KMS-11 (cell line): ENCODE measurements at regions not wholly inside any gene's neighbourhood (a gene's known extent, or its start where the extent isn't known, plus 50 kb on each side); places are given as distances from the start of the nearest gene placed in this dataset.

Experiments
- H2AFZ ChIP-seq: fragments of 200-600 bp; sonication (generic); 2 replicates; pipeline ENCODE4 v1.6.1; 2016; ENCODE audit warnings: antibody characterized with exemption, mixed run types, low read depth
- H3K27ac ChIP-seq: fragments of 200-600 bp; sonication (generic); 2 replicates; pipeline ENCODE4 v1.6.1; 2016; ENCODE audit warnings: mild to moderate bottlenecking, mixed run types
- H3K27me3 ChIP-seq: fragments of 200-600 bp; sonication (generic); 2 replicates; pipeline ENCODE4 v1.6.1; 2017; ENCODE audit warnings: mild to moderate bottlenecking, low read depth, mixed run types, moderate library complexity; ENCODE audit not compliant: insufficient read depth
- H3K36me3 ChIP-seq: fragments of 200-600 bp; sonication (generic); 2 replicates; pipeline ENCODE4 v1.6.1; 2017; ENCODE audit warnings: mild to moderate bottlenecking, mixed run types; ENCODE audit not compliant: insufficient read depth
- H3K4me1 ChIP-seq: fragments of 200-600 bp; sonication (generic); 2 replicates; pipeline ENCODE4 v1.6.1; 2016; ENCODE audit warnings: mild to moderate bottlenecking, low read depth, mixed run types; ENCODE audit not compliant: poor library complexity, severe bottlenecking
- H3K4me2 ChIP-seq: fragments of 200-600 bp; sonication (generic); 2 replicates; pipeline ENCODE4 v1.7.0; 2016; ENCODE audit warnings: mild to moderate bottlenecking, mixed run types
- H3K4me3 ChIP-seq: fragments of 200-600 bp; sonication (generic); IDR thresholded peaks from 2 replicates; pipeline ENCODE4 v1.6.1; 2017; ENCODE audit warnings: low read depth, low read length, mixed read lengths; ENCODE audit not compliant: insufficient read depth
- H3K79me2 ChIP-seq: fragments of 200-600 bp; sonication (generic); 2 replicates; pipeline ENCODE4 v1.6.1; 2016; ENCODE audit warnings: low read depth, mixed run types; ENCODE audit not compliant: insufficient read depth
- H3K9ac ChIP-seq: fragments of 200-600 bp; sonication (generic); 2 replicates; pipeline ENCODE4 v1.6.1; 2016; ENCODE audit warnings: mild to moderate bottlenecking, mixed run types
- H4K20me1 ChIP-seq: fragments of 200-600 bp; sonication (generic); 2 replicates; pipeline ENCODE4 v1.6.1; 2016; ENCODE audit warnings: mild to moderate bottlenecking, mixed run types; ENCODE audit not compliant: insufficient read depth
- TF ChIP-seq, protein P1 (sequence below): fragments of 200-600 bp; sonication (generic); conservative IDR thresholded peaks from 2 replicates; pipeline ENCODE4 v1.6.1; 2017; ENCODE audit warnings: low read depth, mild to moderate bottlenecking, antibody characterized with exemption, low read length, moderate library complexity, mixed read lengths

GRCh38 chr1:13949546-13949945 is 249.6 kb downstream of the PRDM2 start:
- no peak overlapping the region for H3K4me2 ChIP-seq
- no peaks in the 10 kb centered on the region for H3K79me2 ChIP-seq
- H3K27me3 ChIP-seq = no peaks in the 10 kb centered on the region
- no peaks in the 10 kb centered on the region for H4K20me1 ChIP-seq
- H3K27ac ChIP-seq = no peak overlapping the region
- no peak overlapping the region for H2AFZ ChIP-seq
- TF ChIP-seq, protein P1, sequence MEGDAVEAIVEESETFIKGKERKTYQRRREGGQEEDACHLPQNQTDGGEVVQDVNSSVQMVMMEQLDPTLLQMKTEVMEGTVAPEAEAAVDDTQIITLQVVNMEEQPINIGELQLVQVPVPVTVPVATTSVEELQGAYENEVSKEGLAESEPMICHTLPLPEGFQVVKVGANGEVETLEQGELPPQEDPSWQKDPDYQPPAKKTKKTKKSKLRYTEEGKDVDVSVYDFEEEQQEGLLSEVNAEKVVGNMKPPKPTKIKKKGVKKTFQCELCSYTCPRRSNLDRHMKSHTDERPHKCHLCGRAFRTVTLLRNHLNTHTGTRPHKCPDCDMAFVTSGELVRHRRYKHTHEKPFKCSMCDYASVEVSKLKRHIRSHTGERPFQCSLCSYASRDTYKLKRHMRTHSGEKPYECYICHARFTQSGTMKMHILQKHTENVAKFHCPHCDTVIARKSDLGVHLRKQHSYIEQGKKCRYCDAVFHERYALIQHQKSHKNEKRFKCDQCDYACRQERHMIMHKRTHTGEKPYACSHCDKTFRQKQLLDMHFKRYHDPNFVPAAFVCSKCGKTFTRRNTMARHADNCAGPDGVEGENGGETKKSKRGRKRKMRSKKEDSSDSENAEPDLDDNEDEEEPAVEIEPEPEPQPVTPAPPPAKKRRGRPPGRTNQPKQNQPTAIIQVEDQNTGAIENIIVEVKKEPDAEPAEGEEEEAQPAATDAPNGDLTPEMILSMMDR = no peak
- peaks cover 26% of the 10 kb centered on the region for H3K4me1 ChIP-seq
- H3K4me3 ChIP-seq = no peak overlapping the region
- no peaks in the 10 kb centered on the region for H3K36me3 ChIP-seq
- no peak overlapping the region for H3K9ac ChIP-seq

- no peaks in the 10 kb centered on the region for H3K36me3 ChIP-seq
- no peak overlapping the region for H3K27ac ChIP-seq
- no peaks in the 10 kb centered on the region for H4K20me1 ChIP-seq
- H3K79me2 ChIP-seq = no peaks in the 10 kb centered on the region
- no peak overlapping the region for H3K9ac ChIP-seq
- no peak overlapping the region for H2AFZ ChIP-seq
- H3K4me1 ChIP-seq = peaks cover 15% of the 10 kb centered on the region
- TF ChIP-seq, protein P1 = peak; percentile 24
- no peak overlapping the region for H3K4me3 ChIP-seq
- H3K27me3 ChIP-seq = no peaks in the 10 kb centered on the region
- no peak overlapping the region for H3K4me2 ChIP-seq
These were observed 250.6 kb downstream of the PRDM2 start for GRCh38 chr1:13950637-13951036.

DNA sequence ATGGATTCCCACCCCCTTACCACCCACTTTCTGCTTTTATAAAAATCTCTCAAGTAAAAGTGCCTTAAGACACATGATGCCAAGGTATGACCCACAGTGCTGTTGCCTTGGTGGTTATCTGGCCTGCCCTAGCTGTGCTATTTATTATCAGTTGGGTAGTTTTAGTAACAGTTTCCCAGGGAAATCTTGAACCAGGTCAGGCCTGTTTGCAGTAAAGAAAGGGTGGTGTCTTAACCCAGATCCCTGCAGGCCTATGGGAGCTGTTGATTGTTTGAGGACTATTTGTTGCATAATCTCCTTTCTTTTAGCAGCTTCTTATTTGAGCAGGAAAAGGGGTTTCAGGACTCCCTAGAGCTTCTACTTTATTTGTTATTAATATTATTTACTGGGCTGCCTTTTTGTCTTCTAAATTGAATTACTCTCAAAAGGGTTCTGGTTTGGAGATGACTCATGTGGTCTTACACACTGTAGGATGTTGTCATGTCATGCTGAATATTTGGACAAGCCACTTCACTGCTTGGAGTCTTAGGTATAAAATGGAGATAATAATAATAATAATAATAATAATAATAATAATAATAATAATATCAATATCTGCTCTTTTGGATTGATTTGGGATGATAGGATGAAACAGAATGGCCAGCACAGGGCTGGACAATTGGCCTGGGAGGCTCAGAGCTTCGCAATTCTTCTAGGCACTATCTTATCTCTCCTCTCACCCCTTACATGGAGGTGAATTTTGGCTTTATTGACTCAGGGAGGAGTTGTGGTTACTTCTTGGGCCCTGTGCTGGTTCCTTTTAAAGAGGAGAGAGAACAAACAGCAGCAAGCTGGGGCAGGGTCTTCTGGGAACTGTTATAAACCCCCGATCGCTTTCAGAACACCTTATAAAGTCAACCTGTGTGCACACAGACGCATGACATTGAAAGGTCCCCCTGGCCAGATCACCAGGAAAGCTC is 252.1 kb downstream of the PRDM2 start:
- Histone ChIP-seq H3K9ac (no peak overlapping the region), H3K36me3 (no peaks in the 10 kb centered on the region), H3K79me2 (no peaks in the 10 kb centered on the region), H3K4me3 (no peak overlapping the region), H3K4me2 (no peak overlapping the region), H2AFZ (no peak overlapping the region), H3K27me3 (no peaks in the 10 kb centered on the region), H4K20me1 (no peaks in the 10 kb centered on the region), H3K4me1 (peaks cover under 1% of the 10 kb centered on the region), H3K27ac (no peak overlapping the region)
- TF ChIP-seq, protein P1 = no peak

DNA sequence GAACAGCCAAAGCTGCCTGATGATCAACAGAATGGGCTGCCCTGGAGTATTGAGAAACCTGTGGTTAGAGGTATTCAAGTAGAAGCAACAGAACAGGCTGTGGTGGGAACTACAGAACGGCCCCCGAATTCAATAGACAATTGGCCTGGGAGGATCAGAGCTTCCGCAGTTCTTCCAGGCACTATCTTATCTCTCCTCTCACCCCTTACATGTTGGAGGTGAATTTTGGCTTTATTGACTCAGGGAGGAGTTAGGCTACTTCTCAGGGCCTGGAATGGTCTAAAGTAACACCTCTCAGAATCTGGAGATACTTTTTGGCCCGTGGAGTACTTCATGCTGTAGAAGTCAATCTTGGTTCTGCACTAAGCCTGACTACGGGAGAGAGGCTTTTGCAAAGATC is 253.0 kb downstream of the PRDM2 start:
- Histone ChIP-seq H4K20me1 (no peaks in the 10 kb centered on the region), H2AFZ (no peak overlapping the region), H3K4me3 (no peak overlapping the region), H3K79me2 (no peaks in the 10 kb centered on the region), H3K36me3 (no peaks in the 10 kb centered on the region), H3K4me2 (no peak overlapping the region), H3K4me1 (no peaks in the 10 kb centered on the region), H3K9ac (no peak overlapping the region), H3K27me3 (no peaks in the 10 kb centered on the region), H3K27ac (no peak overlapping the region)
- TF ChIP-seq, protein P1 = no peak
